ENCODE measurements at regions not wholly inside any gene's neighbourhood (a gene's known extent, or its start where the extent isn't known, plus 50 kb on each side); places are given as distances from the start of the nearest gene placed in this dataset.

DNA sequence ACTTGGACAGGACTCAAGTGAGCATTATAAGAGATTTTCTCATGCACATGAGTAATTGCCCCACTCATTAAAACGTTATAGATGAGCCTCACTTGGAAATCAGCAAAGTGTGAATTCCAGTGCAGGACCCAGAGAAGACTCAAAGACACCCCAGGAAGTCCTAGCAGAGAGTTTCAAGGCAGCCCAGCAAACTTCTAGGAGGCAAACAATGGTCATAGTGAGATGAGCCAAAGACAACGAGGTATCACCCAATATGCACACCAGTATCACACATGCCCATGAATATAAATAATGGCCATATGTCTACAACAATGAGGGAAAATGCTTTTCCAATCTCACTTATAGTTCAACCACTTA, 245.9 kb downstream of the ACTL7B start:
- Histone ChIP-seq H3K9me3 (ENCODE audit: control insufficient read depth in 1 of 2, insufficient read depth in 1 of 2, low read depth in 1 of 2, low read length in 2 of 2) (no peaks in the 10 kb centered on the region), H2AFZ (ENCODE audit: low read depth, low read length, poor library complexity, severe bottlenecking) (no peak overlapping the region), H3K9ac (ENCODE audit: low read length) (no peak overlapping the region), H3K4me3 (replicated peaks in 1 of 2; ENCODE audit: low read depth in 1 of 2, low read length in 2 of 2) (no peak overlapping the region), H3K27me3 (ENCODE audit: insufficient read depth, low read length) (no peaks in the 10 kb centered on the region), H4K20me1 (ENCODE audit: insufficient read depth) (no peaks in the 10 kb centered on the region), H3K4me2 (ENCODE audit: low read length) (no peak overlapping the region), H3K9me2 (ENCODE audit: insufficient read depth) (peaks cover 2% of the 10 kb centered on the region; the same call in 1 of the 2 replicates), H3K27ac (ENCODE audit: low read depth, low read length) (no peak overlapping the region), H3K4me1 (ENCODE audit: control insufficient read depth in 1 of 2, insufficient read depth in 2 of 2, low read length in 2 of 2) (no peaks in the 10 kb centered on the region), H3K36me3 (ENCODE audit: control insufficient read depth in 1 of 2, insufficient read depth in 2 of 2, low read length in 2 of 2) (no peaks in the 10 kb centered on the region), H3K79me2 (ENCODE audit: insufficient read depth, low read length) (no peaks in the 10 kb centered on the region)
- intact Hi-C loops (cut with micrococcal nuclease): no loop called here
- TF ChIP-seq SIN3A (IDR thresholded peaks at IDR 0.05; ENCODE audit: low read depth): no peak
- TF ChIP-seq EGR1 (IDR thresholded peaks at IDR 0.05; ENCODE audit: low read depth): no peak
- no peak for TF ChIP-seq JUND (IDR thresholded peaks at IDR 0.05)
- no peak for TF ChIP-seq TCF7L2 (IDR thresholded peaks at IDR 0.05; ENCODE audit: borderline replicate concordance, extremely low read depth, insufficient read depth, insufficient read length)
- TF ChIP-seq, protein P1, sequence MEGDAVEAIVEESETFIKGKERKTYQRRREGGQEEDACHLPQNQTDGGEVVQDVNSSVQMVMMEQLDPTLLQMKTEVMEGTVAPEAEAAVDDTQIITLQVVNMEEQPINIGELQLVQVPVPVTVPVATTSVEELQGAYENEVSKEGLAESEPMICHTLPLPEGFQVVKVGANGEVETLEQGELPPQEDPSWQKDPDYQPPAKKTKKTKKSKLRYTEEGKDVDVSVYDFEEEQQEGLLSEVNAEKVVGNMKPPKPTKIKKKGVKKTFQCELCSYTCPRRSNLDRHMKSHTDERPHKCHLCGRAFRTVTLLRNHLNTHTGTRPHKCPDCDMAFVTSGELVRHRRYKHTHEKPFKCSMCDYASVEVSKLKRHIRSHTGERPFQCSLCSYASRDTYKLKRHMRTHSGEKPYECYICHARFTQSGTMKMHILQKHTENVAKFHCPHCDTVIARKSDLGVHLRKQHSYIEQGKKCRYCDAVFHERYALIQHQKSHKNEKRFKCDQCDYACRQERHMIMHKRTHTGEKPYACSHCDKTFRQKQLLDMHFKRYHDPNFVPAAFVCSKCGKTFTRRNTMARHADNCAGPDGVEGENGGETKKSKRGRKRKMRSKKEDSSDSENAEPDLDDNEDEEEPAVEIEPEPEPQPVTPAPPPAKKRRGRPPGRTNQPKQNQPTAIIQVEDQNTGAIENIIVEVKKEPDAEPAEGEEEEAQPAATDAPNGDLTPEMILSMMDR (IDR thresholded peaks at IDR 0.05 in 2 of 3, conservative IDR thresholded peaks at IDR 0.05 in 1 of 3; ENCODE audit: borderline replicate concordance in 1 of 3, insufficient read depth in 1 of 3, low read depth in 2 of 3, low read length in 2 of 3): no peak
- TF ChIP-seq, protein P2, sequence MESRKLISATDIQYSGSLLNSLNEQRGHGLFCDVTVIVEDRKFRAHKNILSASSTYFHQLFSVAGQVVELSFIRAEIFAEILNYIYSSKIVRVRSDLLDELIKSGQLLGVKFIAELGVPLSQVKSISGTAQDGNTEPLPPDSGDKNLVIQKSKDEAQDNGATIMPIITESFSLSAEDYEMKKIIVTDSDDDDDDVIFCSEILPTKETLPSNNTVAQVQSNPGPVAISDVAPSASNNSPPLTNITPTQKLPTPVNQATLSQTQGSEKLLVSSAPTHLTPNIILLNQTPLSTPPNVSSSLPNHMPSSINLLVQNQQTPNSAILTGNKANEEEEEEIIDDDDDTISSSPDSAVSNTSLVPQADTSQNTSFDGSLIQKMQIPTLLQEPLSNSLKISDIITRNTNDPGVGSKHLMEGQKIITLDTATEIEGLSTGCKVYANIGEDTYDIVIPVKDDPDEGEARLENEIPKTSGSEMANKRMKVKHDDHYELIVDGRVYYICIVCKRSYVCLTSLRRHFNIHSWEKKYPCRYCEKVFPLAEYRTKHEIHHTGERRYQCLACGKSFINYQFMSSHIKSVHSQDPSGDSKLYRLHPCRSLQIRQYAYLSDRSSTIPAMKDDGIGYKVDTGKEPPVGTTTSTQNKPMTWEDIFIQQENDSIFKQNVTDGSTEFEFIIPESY (IDR thresholded peaks at IDR 0.05; ENCODE audit: extremely low read depth, insufficient replicate concordance, low read length): no peak
- TF ChIP-seq, protein P3, sequence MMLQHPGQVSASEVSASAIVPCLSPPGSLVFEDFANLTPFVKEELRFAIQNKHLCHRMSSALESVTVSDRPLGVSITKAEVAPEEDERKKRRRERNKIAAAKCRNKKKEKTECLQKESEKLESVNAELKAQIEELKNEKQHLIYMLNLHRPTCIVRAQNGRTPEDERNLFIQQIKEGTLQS (IDR thresholded peaks at IDR 0.05): no peak
- no peak for TF ChIP-seq SP1 (IDR thresholded peaks at IDR 0.05; ENCODE audit: low read depth)
- no peak for TF ChIP-seq ZFX (IDR thresholded peaks at IDR 0.05)
- no peak for TF ChIP-seq SRF (IDR thresholded peaks at IDR 0.05; ENCODE audit: low read depth)
- ChIA-PET RAD21 (ENCODE audit: low non-redundant PET in 1 of 2, low total read pairs in 2 of 2, uncharacterized antibody in 2 of 2, unreplicated experiment in 2 of 2) (no interaction called here), POLR2A (no interaction called here), CTCF (no interaction called here)
- ATAC-seq (no peak), DNase-seq (ENCODE audit: low read depth, low spot score) (no peak)
- no TSS peak for BruUV-seq (replicated peaks)

Measured in HCT116 (cell line).